SU-DHL-6 (cell line): ENCODE measurements at regions not wholly inside any gene's neighbourhood (a gene's known extent, or its start where the extent isn't known, plus 50 kb on each side); places are given as distances from the start of the nearest gene placed in this dataset.

ENCODE experiments used
- EZH2phosphoT487 ChIP-seq: fragments of 200-600 bp; sonication (generic), shearing (Covaris generic); conservative IDR thresholded peaks from 2 replicates; pipeline ENCODE4 v1.6.1; 2018; ENCODE audit warnings: mild to moderate bottlenecking, antibody characterized with exemption, low read length, moderate library complexity, mixed read lengths
- TF ChIP-seq, protein P1 (sequence below): fragments of 200-600 bp; sonication (generic); IDR thresholded peaks from one replicate; pipeline ENCODE4 v1.5.1; 2017; ENCODE audit warnings: antibody characterized with exemption, mild to moderate bottlenecking, low read length, moderate library complexity; ENCODE audit not compliant: insufficient read depth, poor library complexity, severe bottlenecking

DNA sequence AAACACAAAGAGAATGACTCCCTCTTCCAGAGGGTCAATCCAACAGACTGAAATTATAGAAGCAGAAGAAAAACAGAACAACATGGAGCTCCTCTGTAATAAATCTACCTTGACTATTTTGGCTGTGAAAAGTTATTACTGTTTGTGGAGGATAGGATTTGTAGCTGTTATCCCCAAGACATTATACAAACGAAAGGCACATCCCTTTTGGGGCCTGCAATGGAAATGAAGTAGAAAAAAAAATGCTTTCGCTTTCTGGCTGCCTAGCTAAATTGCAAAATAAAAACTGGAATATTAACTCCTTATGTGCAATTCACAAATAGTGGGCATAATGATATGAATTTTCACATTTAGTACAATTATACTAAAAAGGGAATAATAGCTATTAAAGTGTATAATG, 123.8 kb upstream of the CCDC179 start:
- TF ChIP-seq, protein P1, sequence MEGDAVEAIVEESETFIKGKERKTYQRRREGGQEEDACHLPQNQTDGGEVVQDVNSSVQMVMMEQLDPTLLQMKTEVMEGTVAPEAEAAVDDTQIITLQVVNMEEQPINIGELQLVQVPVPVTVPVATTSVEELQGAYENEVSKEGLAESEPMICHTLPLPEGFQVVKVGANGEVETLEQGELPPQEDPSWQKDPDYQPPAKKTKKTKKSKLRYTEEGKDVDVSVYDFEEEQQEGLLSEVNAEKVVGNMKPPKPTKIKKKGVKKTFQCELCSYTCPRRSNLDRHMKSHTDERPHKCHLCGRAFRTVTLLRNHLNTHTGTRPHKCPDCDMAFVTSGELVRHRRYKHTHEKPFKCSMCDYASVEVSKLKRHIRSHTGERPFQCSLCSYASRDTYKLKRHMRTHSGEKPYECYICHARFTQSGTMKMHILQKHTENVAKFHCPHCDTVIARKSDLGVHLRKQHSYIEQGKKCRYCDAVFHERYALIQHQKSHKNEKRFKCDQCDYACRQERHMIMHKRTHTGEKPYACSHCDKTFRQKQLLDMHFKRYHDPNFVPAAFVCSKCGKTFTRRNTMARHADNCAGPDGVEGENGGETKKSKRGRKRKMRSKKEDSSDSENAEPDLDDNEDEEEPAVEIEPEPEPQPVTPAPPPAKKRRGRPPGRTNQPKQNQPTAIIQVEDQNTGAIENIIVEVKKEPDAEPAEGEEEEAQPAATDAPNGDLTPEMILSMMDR: no peak
- no peak for TF ChIP-seq EZH2phosphoT487
